T1000 (cell line): ENCODE measurements at regions not wholly inside any gene's neighbourhood (a gene's known extent, or its start where the extent isn't known, plus 50 kb on each side); places are given as distances from the start of the nearest gene placed in this dataset.

Source experiments
- DNase-seq: peaks from one replicate; lab custom pipeline; 2025; ENCODE audit warnings: mixed read lengths; lab: John Stamatoyannopoulos, UW

DNA sequence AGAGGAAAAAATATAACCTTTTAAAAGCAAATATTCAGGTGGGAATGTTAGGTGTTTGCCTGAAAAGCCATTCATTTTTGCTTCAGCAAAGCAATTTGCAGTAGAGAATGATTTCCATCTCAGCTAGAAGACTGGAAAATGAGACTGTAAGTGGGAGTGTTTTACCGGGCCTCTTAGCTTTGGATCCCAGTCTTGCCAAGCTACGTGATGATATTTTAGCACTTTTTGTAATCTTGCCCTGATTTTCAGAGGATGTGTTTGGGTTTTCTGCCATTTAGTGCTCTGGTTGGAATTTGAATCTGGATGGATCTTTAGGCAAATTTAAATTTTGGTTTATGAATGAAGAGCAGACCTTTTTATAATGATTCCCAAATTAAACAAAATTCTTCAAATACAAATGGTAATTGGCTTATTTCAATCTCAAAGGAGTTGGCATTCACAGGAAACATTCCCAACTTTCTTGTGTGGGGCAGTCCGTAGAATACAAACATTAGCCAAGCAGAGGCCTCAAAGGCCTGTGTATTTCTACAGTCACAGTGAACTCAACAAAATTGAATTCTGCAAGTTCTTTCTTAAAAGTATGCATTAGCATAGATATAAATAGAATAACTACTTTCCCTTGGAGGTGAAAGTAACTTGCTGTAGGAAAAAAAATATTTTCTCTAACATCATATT is 646.4 kb downstream of the CDY2B start:
- no peak for DNase-seq

DNA sequence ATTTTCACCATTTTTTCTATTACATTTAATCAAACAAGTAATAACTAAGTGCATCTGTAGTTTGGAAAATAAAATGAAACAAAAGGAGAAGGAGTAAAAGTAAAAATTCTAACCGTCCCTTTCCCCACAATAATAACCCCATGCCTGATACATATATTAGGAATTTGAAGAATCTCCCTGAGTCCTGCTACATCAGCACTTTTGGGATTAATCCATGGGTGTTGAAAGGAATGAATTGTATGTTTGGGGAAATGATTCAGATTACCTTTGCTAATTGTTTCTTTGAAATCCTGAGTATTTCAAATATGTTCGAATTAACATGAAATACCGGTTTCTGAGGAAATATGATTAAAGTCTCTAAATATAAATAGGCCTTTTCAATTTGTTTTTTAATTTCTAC is 648.0 kb downstream of the CDY2B start:
- no peak for DNase-seq

DNA sequence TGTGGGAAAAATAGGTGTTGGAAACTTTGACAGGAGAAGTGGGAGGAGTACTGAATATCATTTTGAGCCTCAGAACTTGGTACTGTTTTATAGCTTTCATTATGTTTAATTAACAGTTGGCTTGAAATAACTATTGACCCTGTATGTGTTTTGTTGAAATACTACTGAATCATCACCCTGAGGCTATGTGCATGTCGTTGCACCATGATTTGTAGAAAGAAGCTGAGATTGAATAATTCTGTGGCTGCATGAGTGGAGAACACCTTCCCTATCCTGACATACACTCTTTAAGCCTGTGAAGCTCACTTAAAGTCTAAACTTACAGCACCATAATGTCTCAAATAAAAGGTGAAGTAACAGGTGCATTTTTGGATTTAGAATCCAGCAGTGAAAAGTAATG is 656.5 kb downstream of the CDY2B start:
- no peak for DNase-seq

DNA sequence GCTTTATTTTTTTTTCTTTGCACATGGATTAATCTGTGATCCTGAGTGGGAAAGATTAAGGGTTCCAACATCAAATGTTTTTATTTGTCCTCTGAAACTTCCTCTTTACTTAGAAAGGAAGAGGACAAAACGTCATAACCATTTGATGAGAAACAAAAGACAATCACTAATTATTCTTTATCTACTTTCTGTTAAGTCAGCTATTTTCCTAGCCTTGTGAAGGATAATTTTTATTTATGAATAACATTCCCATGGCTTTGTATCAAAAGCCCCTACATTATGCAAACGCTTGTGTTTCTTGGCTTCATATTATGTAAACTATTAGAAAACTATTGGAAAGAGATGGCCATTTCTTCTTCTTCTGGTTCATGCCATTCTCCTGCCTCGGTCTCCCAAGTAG is 677.6 kb downstream of the CDY2B start:
- no peak for DNase-seq

DNA sequence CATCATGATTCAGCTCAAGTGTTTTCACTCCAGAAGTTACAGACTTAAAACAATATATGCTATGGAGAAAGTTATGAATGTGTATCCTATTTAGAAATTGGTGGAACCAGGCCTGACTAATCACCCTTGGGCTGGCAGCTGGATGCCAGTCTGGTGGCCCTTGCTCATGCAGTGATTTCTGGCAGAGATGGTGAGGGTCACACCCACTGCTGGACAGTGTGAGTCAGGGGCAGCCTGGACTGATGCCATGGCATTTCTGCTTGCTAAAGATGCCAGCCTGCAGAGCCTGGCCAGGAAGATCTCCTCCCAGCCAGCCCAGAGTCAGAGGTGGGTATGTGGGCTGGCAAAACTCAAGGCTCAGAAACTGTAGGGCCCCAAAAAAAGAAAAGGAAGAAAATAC is 695.7 kb downstream of the CDY2B start:
- peak; percentile 65 for DNase-seq

DNA sequence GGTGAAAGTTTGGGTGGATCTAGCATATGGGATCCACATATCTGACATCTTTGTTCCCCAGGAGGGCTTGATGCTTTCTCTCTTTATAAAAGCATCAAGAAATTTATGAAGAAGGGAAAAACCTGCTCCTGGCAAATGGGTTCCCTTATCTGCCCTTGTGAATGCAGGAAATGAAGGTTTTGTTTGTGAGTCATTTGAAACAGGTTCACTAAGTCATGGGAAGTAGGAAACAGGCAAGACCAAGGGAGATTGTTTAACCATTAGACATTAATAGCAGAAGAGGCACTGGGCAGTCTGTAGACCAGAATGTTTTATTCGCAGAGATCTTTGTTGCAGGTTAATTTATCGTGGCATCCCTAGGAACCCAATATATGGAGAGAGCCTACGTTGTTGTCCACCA is 713.1 kb downstream of the CDY2B start:
- no peak for DNase-seq

DNA sequence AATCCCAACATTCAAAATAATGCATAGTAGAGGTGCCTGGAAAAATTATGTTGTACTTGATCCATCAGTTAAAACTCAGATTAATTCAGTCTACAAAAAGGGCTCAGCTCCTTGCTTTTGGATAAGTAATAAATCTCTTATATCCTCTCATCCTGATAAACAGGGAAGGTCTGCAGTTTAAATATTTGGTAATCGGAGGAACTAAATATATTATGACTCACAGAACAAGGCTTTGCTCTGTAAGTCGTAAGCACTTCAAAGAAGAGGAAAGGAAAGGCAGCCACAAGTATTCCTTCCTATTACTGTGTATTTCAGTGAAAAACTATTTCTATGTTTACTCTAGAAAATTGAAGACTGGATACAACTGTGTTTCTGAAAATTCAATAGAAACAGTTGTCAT is 757.9 kb downstream of the CDY2B start:
- DNase-seq: no peak

DNA sequence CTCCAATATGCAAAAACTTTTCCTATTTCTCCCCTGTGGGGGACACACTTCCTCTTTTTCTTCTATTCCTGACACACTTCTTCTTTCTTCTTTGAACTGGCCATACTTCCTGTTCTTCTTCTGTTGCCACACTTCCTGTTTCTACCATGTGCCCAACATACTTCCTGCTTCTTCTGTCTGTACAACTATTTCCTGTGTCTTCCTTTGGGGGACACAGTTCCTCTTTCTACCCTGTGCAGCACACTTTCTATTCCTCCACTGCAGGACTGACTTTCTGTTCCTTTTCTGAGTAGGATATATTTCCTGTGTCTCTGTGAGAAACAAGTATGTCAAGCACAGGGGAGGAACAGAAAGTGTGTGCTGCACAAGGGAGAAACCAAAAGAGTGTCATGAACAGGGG is 794.7 kb downstream of the CDY2B start:
- no peak for DNase-seq

DNA sequence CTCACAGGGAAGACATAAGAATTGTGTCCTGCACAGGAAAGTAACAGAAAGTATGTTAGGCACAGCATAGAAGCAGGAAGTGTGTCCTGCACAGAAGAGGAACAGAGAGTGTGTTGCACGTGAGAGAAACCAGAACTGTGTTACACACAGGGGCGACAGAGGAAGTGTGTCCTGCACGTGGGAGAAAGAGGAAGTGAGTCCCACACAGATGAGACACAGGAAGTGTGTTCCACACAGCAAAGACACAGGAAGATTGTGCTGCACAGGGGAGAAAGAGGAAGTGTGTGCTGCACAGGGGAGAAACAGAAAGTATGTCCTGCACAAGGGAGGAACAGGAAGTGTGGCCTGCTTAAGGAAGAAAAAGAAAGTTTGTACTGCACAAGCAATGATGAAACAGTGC is 800.1 kb downstream of the CDY2B start:
- no peak for DNase-seq

DNA sequence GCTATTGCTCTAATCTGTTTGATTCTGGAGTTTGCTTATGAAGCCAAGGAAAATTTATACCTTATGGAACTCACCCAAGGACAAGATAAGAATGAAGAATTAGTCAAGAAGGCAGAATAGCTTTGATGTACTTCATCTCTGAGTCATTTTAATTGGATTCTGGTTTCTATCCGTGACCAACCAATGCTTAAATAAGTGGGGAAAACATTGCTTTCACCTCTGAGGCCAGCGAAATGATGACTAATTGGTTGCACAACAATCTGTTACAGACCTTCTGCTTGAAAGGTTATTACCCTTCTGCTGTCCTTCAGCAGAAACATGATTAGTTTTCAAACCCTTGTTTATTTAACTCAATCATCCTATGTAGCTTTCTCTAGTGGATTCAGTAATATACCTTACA is 812.7 kb downstream of the CDY2B start:
- peak; percentile 24 for DNase-seq

DNA sequence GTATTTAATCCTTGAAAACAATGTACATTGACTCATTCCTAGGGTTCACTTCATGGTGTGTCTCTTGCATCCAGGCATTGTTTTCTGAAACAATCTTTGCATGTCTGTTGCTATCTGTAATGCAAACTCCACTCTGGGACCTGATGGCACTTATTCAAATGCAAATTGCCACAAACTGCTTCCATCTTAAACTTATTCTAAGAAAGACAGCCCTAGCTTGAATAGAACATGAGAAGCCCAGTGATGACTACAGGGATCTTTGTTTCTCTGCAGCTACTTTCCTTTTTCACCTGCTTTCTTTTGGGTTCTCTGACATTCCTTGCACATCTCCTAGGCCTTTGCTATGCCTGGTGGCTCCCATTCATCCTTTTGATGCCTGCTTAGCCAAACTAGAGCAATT is 827.0 kb downstream of the CDY2B start:
- DNase-seq: no peak

DNA sequence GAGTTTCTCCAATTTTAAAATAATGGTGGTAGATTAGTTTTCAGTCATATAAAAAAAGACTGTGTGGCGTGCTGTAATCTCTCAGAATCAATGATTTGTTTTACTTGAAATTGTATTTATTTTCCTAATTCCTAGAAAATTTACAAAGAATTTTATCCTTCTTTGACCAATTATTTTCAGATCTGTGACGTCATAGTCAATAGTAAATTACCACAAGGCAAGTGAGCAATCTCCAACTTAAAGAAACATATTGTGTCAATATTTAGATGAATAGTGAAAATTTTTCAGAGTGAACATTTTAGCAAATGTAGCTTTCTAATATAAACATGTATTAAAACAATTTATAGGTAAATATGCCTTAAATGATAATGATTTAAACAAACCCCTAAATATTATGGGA is 829.6 kb downstream of the CDY2B start:
- no peak for DNase-seq

DNA sequence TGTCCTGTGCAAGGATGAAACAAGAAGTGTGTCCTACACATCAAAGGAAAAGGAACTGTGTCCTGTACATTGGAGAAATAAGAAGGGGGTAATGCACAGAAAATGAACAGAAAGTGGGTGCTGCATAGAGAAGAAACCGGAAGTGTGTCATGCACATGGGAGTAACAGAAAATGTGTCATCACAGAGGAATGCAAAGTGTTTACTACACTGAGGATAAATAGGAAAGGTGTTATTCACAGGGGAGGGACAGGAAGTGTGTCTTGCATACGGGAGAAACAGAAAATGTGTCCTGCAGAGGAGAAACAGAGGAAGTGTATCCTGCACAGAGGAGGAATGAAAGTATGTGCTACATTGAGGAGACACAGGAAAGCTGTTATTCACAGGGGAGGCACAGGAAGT is 834.9 kb downstream of the CDY2B start:
- no peak for DNase-seq

DNA sequence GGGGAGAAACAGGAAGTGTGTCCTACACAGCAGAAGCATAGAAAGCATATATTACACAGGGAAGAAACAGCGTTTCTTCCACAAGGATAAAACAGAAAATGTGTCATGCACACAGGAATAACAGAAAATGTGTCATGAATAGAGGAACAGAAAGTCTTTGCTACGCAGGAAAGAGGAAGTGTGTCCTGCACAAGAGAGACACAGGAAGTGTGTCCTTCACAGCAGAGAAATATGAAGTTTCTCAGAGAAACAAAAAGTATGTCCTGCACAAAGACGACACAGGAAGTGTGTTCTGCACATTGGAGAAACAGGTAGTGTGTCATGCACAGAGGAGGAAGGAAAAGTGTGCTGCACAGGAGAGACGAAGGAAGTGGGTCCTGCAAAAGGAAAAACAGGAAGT is 835.3 kb downstream of the CDY2B start:
- no peak for DNase-seq

DNA sequence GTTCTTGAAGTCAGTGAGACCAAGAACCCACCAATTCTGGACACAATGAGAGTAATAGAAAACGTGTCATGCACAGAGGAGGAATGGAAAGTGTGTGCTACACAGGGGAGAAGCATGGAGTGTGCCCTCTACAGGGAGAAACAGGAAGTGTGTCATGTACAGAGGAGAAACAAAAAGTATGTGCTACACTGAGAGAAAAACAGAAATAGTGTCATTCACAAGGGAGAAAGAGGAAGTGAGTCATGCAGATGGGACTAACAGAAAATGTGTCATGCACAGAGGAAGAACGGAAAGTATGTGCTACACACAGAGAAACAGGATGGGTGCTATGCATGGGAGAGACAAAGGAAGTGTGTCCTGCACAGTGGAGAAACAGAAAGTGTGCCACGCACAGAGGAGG is 835.7 kb downstream of the CDY2B start:
- DNase-seq: peak; percentile 15

DNA sequence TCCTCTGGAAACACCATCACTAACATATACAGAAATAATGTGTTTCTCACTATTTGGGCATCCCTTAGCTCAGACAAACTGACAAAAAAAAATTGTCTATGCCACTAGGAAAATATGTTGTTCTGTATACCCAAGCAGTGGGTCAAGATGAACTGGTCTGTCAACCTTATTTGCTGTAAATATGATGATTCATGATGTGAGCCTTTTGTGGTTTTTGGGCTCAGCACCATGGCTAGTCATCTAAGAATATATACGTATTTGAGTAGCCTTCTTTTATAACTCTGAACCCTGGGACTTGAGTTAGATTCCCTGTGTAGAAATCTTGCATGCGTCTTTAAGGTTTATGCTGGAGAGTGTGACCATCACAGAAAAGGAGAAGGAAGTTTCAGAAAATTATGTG is 841.6 kb downstream of the CDY2B start:
- no peak for DNase-seq

DNA sequence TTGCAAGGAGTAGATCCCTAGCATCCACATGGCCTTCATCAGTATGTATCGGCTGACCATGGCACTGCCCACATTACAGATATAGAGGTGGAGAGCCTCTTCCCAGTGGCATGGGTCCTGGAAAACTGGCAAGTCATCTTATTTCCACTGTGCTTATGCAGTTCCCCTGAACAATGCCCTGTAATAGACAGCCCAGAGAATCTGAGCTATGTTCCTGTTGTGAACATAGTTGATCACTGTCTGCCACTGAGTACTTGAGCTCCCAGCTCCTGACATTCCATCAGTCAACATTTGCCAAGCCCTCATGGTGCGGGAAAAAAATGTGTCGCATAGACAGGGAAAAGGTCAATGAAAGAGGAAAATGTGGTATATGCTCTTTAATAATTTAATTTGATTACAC is 861.9 kb downstream of the CDY2B start:
- DNase-seq: no peak

DNA sequence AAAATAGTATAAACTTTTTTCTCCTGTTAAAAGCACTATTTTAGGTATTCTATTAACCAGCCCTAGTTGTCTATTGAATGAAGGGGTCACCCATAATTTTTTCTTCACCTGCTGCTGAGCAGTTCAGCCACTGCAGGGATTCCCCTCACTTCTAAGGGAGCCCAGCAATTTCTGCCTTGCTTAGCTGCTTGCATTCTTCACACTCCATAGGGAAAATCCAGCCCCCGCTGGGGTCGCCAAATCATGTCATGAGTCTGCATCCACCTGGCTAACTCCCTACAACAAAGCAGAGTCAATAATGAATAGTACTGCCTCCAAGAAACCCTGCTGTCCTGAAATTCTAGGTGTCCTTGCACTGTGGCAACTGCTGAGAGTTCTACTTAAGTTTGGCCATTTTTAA is 886.5 kb downstream of the CDY2B start:
- DNase-seq: no peak

DNA sequence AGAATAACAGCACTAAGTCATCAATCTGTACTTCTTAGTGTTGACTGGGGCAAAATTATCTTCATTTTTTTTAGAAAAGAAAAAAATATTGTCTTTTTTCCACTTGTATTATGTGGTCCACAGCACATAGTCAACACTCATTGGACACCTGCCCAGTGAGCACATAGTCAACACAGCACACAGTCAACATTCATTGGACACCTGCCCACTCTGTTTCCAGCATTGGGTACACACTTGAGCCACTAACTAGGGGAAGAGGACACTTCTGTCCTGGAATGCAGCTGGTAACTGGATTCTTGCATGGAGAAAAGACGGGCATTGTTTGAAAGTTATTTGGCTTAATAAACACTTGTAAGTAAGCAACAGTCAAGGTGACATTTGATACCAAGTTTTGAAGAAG is 898.2 kb downstream of the CDY2B start:
- DNase-seq: no peak

DNA sequence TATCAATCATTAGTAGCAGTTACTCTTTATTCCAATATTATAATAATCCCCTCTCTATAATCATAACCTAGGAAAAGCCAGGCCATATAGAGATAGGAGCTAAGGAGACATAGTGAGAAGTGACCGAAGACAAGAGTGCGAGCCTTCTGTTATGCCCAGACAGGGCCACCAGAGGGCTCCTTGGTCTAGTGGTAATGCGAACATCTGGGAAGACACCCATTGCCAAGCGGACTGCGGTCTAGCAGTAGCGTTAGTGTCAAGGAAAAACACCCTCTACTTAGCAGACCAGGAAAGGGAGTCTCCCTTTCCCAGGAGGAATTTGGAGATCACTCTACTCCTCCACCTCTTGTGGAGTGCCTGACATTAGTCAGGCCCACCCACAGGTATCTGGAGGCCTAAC is 920.9 kb downstream of the CDY2B start:
- DNase-seq: no peak

DNA sequence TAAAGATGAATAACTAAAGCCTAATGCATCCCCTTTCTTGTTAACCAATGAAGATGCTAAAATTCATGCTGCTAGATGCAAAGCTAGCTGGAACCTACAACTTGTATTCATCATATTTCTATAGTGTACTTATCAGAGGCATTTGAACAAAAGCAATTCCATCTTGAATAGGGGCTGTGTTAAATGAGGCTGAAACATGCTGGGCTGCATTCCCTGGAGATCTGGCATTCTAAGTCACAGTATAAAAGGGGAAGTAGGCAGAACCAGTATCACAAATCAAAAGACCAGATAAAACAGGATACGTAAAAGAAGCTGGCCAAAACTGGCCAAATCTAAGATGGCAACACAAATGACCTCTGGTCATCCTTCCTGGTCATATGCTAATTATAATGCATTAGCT is 932.8 kb downstream of the CDY2B start:
- no peak for DNase-seq
